Fibroblast of lung (primary cell): ENCODE measurements at regions not wholly inside any gene's neighbourhood (a gene's known extent, or its start where the extent isn't known, plus 50 kb on each side); places are given as distances from the start of the nearest gene placed in this dataset.

ENCODE experiments used
- DNase-seq, 2 donors: peaks; one replicate each; pipeline versions ENCODE4 v3.0.0 to v3.0.0-alpha.2; 2010; ENCODE audit warnings: low read depth in 2 of 2
- H2AFZ ChIP-seq: 2 replicates; pipeline ENCODE4 v1.5.1; 2012; ENCODE audit warnings: low read length, control low read depth, inconsistent platforms
- H3K27ac ChIP-seq: 2 replicates; pipeline ENCODE4 v1.5.1; 2011; ENCODE audit warnings: low read length, control low read depth; ENCODE audit not compliant: insufficient read depth
- H3K27me3 ChIP-seq: 2 replicates; pipeline ENCODE4 v1.5.1; 2011; ENCODE audit warnings: mild to moderate bottlenecking, low read length; ENCODE audit not compliant: control insufficient read depth, insufficient read depth
- H3K36me3 ChIP-seq: 2 replicates; pipeline ENCODE4 v1.5.1; 2011; ENCODE audit warnings: low read length; ENCODE audit not compliant: control insufficient read depth, insufficient read depth
- H3K4me1 ChIP-seq: 2 replicates; pipeline ENCODE4 v1.5.1; 2011; ENCODE audit warnings: low read length; ENCODE audit not compliant: control insufficient read depth, insufficient read depth; ENCODE audit errors: extremely low read depth
- H3K4me2 ChIP-seq: 2 replicates; pipeline ENCODE4 v1.5.1; 2011; ENCODE audit warnings: low read length, control low read depth; ENCODE audit not compliant: insufficient read depth; ENCODE audit errors: extremely low read depth
- H3K4me3 ChIP-seq, 4 experiments: fragments of 200-600 bp in 1 of 4; sonication (generic) in 1 of 4; replicated peaks in 1 of 4; 2 replicates each; pipeline ENCODE4 v1.5.1; 2011 to 2016; ENCODE audit warnings: low read length in 4 of 4, low read depth in 3 of 4, mild to moderate bottlenecking in 3 of 4, control low read depth in 2 of 4, inconsistent platforms in 1 of 4, mixed read lengths in 1 of 4; ENCODE audit not compliant: insufficient read depth in 1 of 4; ENCODE audit errors: control extremely low read depth in 1 of 4
- H3K79me2 ChIP-seq: 2 replicates; pipeline ENCODE4 v1.5.1; 2012; ENCODE audit warnings: mild to moderate bottlenecking, low read length, inconsistent platforms; ENCODE audit not compliant: control insufficient read depth, insufficient read depth
- H3K9ac ChIP-seq: 2 replicates; pipeline ENCODE4 v1.5.1; 2011; ENCODE audit warnings: mild to moderate bottlenecking, low read length, control low read depth; ENCODE audit not compliant: insufficient read depth
- H3K9me3 ChIP-seq: 2 replicates; pipeline ENCODE4 v1.5.1; 2012; ENCODE audit warnings: low read depth, low read length; ENCODE audit not compliant: control insufficient read depth, insufficient read depth
- H4K20me1 ChIP-seq: 2 replicates; pipeline ENCODE4 v1.5.1; 2011; ENCODE audit warnings: low read length; ENCODE audit not compliant: control insufficient read depth, insufficient read depth; ENCODE audit errors: extremely low read depth
- CTCF ChIP-seq, 2 donors: IDR thresholded peaks in 1 of 2; conservative IDR thresholded peaks in 1 of 2; 1 replicate in 1 of 2; 2 replicates in 1 of 2; pipeline ENCODE4 v1.5.1; 2011 to 2012; ENCODE audit warnings: low read length in 2 of 2, control low read depth in 1 of 2, inconsistent platforms in 1 of 2, low read depth in 1 of 2, mild to moderate bottlenecking in 1 of 2
- EZH2 ChIP-seq: IDR thresholded peaks from 2 replicates; pipeline ENCODE4 v1.5.1; 2012; ENCODE audit warnings: low read length, control low read depth, mild to moderate bottlenecking; ENCODE audit errors: missing control alignments

- Histone ChIP-seq H3K27ac (no peak overlapping the region), H2AFZ (no peak overlapping the region), H3K36me3 (no peaks in the 10 kb centered on the region), H3K9me3 (no peaks in the 10 kb centered on the region), H3K27me3 (no peaks in the 10 kb centered on the region), H3K4me3 (no peak overlapping the region), H3K4me1 (no peaks in the 10 kb centered on the region), H3K9ac (no peak overlapping the region), H3K4me2 (no peak overlapping the region), H4K20me1 (no peaks in the 10 kb centered on the region), H3K79me2 (no peaks in the 10 kb centered on the region)
- DNase-seq = no peak
- TF ChIP-seq CTCF (conservative IDR thresholded peaks at IDR 0.05 in 1 of 2, IDR thresholded peaks at IDR 0.05 in 1 of 2; ENCODE audit: low read depth in 1 of 2, low read length in 2 of 2) (no peak), EZH2 (no peak)
Observed at GRCh38 chr9:89748831-89749499, 144.2 kb downstream of the GADD45G start.

GRCh38 chr9:89749500-89750116 lies 144.8 kb downstream of the GADD45G start:
- no peaks in the 10 kb centered on the region for H4K20me1 ChIP-seq
- H3K4me2 ChIP-seq = no peak overlapping the region
- H3K27ac ChIP-seq = no peak overlapping the region
- no peak overlapping the region for H3K9ac ChIP-seq
- TF ChIP-seq EZH2 = no peak
- TF ChIP-seq CTCF (conservative IDR thresholded peaks at IDR 0.05 in 1 of 2, IDR thresholded peaks at IDR 0.05 in 1 of 2; ENCODE audit: low read depth in 1 of 2, low read length in 2 of 2) = no peak
- H3K4me3 ChIP-seq = no peak overlapping the region
- H3K27me3 ChIP-seq = no peaks in the 10 kb centered on the region
- H3K36me3 ChIP-seq = no peaks in the 10 kb centered on the region
- DNase-seq = peak; percentile 31 to 66
- H3K4me1 ChIP-seq = no peaks in the 10 kb centered on the region
- H3K79me2 ChIP-seq = no peaks in the 10 kb centered on the region
- H2AFZ ChIP-seq = no peak overlapping the region
- no peaks in the 10 kb centered on the region for H3K9me3 ChIP-seq

GRCh38 chr9:89750117-89750791 lies 145.4 kb downstream of the GADD45G start:
- no peak overlapping the region for H3K4me3 ChIP-seq
- no peak overlapping the region for H2AFZ ChIP-seq
- H3K27me3 ChIP-seq = no peaks in the 10 kb centered on the region
- no peaks in the 10 kb centered on the region for H3K36me3 ChIP-seq
- H3K4me2 ChIP-seq = no peak overlapping the region
- no peaks in the 10 kb centered on the region for H3K79me2 ChIP-seq
- no peaks in the 10 kb centered on the region for H3K9me3 ChIP-seq
- peak in 1 of 2 donors; percentile 66 for DNase-seq
- H4K20me1 ChIP-seq = no peaks in the 10 kb centered on the region
- no peak for TF ChIP-seq EZH2
- no peak for TF ChIP-seq CTCF (conservative IDR thresholded peaks at IDR 0.05 in 1 of 2, IDR thresholded peaks at IDR 0.05 in 1 of 2; ENCODE audit: low read depth in 1 of 2, low read length in 2 of 2)
- no peaks in the 10 kb centered on the region for H3K4me1 ChIP-seq
- H3K27ac ChIP-seq = no peak overlapping the region
- no peak overlapping the region for H3K9ac ChIP-seq
